Parathyroid adenoma (tissue), 2 donors: ENCODE measurements at regions not wholly inside any gene's neighbourhood (a gene's known extent, or its start where the extent isn't known, plus 50 kb on each side); places are given as distances from the start of the nearest gene placed in this dataset.

Experiments used
- H2AFZ ChIP-seq: fragments of 300-600 bp; sonication (generic); one replicate; pipeline ENCODE4 v1.7.0; 2017; ENCODE audit warnings: antibody characterized with exemption, mild to moderate bottlenecking
- H3K27ac ChIP-seq: fragments of 300-600 bp; sonication (generic); one replicate; pipeline ENCODE4 v1.7.0; 2017
- H3K27me3 ChIP-seq: fragments of 300-600 bp; sonication (generic); one replicate; pipeline ENCODE4 v1.7.0; 2017; ENCODE audit warnings: low read length; ENCODE audit not compliant: control insufficient read depth, insufficient read depth
- H3K36me3 ChIP-seq: fragments of 300-600 bp; sonication (generic); one replicate; pipeline ENCODE4 v1.7.0; 2017; ENCODE audit warnings: low read length; ENCODE audit not compliant: control insufficient read depth, insufficient read depth
- H3K4me1 ChIP-seq: fragments of 300-600 bp; sonication (generic); one replicate; pipeline ENCODE4 v1.7.0; 2017; ENCODE audit warnings: control low read depth
- H3K4me2 ChIP-seq: fragments of 300-600 bp; sonication (generic); one replicate; pipeline ENCODE4 v1.7.0; 2017; ENCODE audit warnings: low read length
- H3K4me3 ChIP-seq: fragments of 300-600 bp; sonication (generic); one replicate; pipeline ENCODE4 v1.7.0; 2017; ENCODE audit warnings: low read depth, low read length
- H3K79me2 ChIP-seq: fragments of 300-600 bp; sonication (generic); one replicate; pipeline ENCODE4 v1.7.0; 2017; ENCODE audit warnings: control low read depth
- H3K9ac ChIP-seq: fragments of 300-600 bp; sonication (generic); one replicate; pipeline ENCODE4 v1.7.0; 2017; ENCODE audit warnings: mild to moderate bottlenecking
- H3K9me3 ChIP-seq: fragments of 300-600 bp; sonication (generic); one replicate; pipeline ENCODE4 v1.7.0; 2017; ENCODE audit warnings: low read length; ENCODE audit not compliant: control insufficient read depth
- TF ChIP-seq, protein P1 (sequence below): fragments of 300-600 bp; sonication (generic); IDR thresholded peaks from one replicate; pipeline ENCODE4 v1.7.0; 2017; ENCODE audit warnings: antibody characterized with exemption, mild to moderate bottlenecking
- donor health status: primary hyperparathyroidism.

DNA sequence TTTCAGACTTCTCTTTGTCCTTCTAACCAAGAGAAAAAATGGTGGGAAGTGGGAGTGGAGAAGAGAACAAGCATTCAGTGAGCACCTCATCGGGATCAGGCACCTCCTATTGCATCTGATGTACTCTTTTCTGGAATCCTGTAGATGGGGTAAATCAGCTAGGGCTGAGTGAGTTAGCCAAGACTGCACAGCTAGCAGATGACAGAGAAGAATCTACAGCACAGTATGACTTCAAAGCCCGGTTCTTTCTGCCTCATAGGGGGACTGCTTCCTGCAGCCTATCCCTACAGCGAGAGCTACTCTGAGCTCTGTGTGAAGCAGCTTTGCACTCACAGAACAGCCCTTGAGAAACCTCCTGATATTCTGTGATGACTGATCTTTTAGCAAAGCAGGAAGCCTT, 275.2 kb upstream of the MEIS2 start:
- TF ChIP-seq, protein P1, sequence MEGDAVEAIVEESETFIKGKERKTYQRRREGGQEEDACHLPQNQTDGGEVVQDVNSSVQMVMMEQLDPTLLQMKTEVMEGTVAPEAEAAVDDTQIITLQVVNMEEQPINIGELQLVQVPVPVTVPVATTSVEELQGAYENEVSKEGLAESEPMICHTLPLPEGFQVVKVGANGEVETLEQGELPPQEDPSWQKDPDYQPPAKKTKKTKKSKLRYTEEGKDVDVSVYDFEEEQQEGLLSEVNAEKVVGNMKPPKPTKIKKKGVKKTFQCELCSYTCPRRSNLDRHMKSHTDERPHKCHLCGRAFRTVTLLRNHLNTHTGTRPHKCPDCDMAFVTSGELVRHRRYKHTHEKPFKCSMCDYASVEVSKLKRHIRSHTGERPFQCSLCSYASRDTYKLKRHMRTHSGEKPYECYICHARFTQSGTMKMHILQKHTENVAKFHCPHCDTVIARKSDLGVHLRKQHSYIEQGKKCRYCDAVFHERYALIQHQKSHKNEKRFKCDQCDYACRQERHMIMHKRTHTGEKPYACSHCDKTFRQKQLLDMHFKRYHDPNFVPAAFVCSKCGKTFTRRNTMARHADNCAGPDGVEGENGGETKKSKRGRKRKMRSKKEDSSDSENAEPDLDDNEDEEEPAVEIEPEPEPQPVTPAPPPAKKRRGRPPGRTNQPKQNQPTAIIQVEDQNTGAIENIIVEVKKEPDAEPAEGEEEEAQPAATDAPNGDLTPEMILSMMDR = no peak
- H3K27ac ChIP-seq = no peak overlapping the region

DNA sequence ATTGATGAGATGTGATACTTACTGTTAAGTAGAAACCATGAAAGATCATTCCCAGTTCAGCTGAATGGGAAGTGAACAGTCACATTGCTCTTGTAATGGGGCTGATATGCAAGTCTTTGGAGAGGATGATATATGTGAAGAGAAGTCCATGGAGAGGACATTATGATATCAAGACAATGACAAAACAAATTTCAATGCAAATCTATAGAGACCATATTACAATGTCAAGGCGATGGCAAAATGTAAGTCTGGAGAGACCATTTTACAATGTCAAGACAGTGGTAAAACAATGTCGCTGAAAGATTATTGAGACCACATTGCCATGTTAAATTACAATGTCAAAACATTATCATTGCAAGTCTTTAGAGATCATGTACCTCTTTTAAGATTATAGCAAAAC, 277.1 kb upstream of the MEIS2 start:
- no peak overlapping the region for H3K27ac ChIP-seq
- H3K9ac ChIP-seq = no peak overlapping the region
- no peaks in the 10 kb centered on the region for H3K9me3 ChIP-seq
- H3K27me3 ChIP-seq = no peaks in the 10 kb centered on the region
- TF ChIP-seq, protein P1 = no peak
- H2AFZ ChIP-seq = no peak overlapping the region
- no peaks in the 10 kb centered on the region for H3K36me3 ChIP-seq
- H3K4me3 ChIP-seq = no peak overlapping the region
- H3K4me1 ChIP-seq = no peaks in the 10 kb centered on the region
- H3K4me2 ChIP-seq = no peak overlapping the region
- no peaks in the 10 kb centered on the region for H3K79me2 ChIP-seq

More for the DNA sequence above, 275.2 kb upstream of the MEIS2 start:
- H3K79me2 ChIP-seq = no peaks in the 10 kb centered on the region
- H3K4me1 ChIP-seq = no peaks in the 10 kb centered on the region
- H2AFZ ChIP-seq = no peak overlapping the region
- H3K9ac ChIP-seq = no peak overlapping the region
- H3K4me2 ChIP-seq = no peak overlapping the region
- H3K4me3 ChIP-seq = no peak overlapping the region
- no peaks in the 10 kb centered on the region for H3K36me3 ChIP-seq
- no peaks in the 10 kb centered on the region for H3K27me3 ChIP-seq
- H3K9me3 ChIP-seq = no peaks in the 10 kb centered on the region

DNA sequence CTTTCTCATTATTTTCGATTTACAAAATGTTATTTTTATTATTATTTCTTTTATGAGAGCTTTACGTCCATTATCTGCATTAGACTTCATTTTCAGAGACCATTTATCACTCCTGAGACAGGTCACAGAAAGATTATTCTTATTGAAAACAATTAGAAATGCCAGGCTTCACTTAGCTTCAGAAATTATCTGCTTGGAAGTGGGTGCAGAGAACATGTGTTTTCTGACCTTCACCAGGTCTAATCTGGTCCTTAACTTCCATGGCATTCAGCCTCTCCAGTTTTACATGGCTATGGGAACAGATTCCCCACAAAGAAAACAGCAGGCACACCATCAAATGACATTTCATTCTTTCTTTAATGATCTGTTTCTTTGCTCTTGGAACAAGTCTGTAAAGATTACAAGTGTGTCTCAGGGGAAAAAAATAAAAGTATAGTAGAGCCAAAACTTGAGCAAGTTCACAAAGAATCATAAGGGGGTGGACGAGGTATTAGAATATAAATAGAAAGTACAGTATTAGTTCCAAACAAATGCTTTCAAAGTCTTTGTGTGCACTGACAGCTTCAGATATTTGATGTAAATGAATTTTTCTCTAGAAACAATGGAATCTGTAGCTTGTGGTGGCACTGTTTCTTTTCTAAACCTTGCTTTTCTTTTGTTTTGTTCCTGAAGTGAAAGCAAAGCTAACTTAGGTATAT, 294.2 kb upstream of the MEIS2 start:
- Histone ChIP-seq H3K79me2 (no peaks in the 10 kb centered on the region), H3K27me3 (no peaks in the 10 kb centered on the region), H3K4me1 (no peaks in the 10 kb centered on the region), H3K36me3 (no peaks in the 10 kb centered on the region), H3K4me2 (no peak overlapping the region), H2AFZ (no peak overlapping the region), H3K27ac (no peak overlapping the region), H3K9ac (no peak overlapping the region), H3K9me3 (no peaks in the 10 kb centered on the region), H3K4me3 (no peak overlapping the region)
- TF ChIP-seq, protein P1 = no peak

DNA sequence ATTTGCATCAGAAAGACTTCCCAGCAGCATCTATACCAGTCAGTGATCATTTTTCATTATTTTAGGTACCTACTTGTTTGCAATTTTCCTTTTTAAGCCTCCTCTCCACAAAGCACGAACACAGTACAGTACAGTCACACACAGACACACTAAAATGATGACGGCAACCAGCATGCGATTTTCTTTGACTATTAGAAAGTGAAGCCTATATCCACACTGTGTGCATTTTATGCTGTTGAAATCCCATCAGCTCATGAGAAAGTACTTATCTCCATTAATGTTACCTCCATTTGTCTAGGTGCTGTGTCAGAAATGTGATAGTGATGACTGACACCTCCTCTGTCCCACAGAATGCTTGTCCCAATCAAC, 294.7 kb upstream of the MEIS2 start:
- Histone ChIP-seq H3K27ac (no peak overlapping the region), H3K4me2 (no peak overlapping the region), H3K4me1 (no peaks in the 10 kb centered on the region), H3K27me3 (no peaks in the 10 kb centered on the region), H3K36me3 (no peaks in the 10 kb centered on the region), H3K79me2 (no peaks in the 10 kb centered on the region), H3K9ac (no peak overlapping the region), H3K9me3 (no peaks in the 10 kb centered on the region), H3K4me3 (no peak overlapping the region), H2AFZ (no peak overlapping the region)
- TF ChIP-seq, protein P1 = no peak
